ENCODE measurements at regions not wholly inside any gene's neighbourhood (a gene's known extent, or its start where the extent isn't known, plus 50 kb on each side); places are given as distances from the start of the nearest gene placed in this dataset.

DNA sequence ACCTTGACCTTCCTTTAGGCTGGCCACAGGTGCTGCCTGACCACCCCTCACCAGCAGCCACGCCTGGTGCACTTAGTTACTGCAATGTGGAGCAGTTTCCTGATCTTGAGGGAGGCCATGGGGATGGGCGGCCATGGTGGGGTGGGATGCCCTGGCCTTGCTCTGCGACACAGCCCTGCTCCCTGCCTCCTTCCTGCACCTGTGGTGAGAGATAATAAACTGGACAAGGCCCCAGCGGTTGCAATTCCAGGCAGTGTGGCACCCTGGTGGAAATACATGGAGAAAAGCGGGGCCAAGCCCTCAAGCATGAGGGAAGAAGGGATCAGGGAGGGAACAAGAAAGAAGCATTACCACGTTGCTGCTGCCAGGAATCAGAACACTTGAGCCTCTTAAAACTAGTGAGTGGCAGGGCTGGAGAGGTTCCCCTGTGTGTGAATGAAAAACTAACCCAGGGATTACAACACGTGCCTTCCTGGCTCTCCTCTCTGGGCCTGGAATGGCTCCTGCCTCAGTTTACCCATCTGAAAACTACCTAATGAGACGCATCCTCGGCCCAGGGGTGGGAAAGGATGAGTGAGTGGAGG, 213.2 kb downstream of the LY86 start:
- POLR2A ChIA-PET = no interaction called here

DNA sequence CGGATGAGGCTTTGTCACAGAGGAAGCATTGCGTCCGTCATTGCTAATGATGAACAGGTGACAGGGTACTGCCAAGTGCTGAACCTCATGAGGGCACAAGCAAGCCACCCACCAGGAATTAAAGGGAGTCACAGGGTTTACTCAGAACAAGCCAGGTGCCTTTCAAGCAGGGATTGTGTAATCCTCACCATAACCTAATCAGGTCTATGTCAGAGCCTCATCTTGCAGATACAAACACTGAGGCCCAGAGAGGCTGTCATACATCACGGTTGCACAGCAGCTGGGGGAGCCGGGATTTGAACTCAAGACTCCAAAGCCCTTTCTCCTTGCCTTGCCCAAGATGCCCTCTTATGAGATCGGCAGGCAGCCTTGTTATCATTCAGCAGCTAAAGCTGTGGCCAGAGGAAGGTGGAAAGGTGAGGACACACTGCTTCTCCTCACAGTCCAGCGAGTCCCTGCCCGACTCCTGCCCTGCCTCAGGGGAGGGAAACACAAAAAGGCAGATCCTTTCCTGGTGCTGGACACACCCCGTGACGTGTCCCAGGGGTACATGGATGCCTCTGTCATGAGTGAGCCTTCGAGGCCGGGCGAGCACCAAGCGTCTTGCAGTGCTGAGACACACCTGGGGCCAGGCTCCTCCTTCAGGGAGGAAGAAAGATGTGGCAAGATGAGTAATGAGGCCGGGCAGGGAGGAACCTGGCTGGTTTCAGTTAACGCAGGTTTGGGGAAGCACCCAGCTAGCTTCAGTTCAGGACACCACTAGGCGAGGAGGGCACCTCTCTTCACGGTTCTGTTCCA, 214.9 kb downstream of the LY86 start:
- no peak for DNase-seq (ENCODE audit: low read depth, low spot score)
- POLR2A ChIA-PET = no interaction called here
- no peak overlapping the region for H3K4me3 ChIP-seq (ENCODE audit: low read depth, low read length)
- CTCF ChIA-PET = no interaction called here
- TF ChIP-seq, protein P1, sequence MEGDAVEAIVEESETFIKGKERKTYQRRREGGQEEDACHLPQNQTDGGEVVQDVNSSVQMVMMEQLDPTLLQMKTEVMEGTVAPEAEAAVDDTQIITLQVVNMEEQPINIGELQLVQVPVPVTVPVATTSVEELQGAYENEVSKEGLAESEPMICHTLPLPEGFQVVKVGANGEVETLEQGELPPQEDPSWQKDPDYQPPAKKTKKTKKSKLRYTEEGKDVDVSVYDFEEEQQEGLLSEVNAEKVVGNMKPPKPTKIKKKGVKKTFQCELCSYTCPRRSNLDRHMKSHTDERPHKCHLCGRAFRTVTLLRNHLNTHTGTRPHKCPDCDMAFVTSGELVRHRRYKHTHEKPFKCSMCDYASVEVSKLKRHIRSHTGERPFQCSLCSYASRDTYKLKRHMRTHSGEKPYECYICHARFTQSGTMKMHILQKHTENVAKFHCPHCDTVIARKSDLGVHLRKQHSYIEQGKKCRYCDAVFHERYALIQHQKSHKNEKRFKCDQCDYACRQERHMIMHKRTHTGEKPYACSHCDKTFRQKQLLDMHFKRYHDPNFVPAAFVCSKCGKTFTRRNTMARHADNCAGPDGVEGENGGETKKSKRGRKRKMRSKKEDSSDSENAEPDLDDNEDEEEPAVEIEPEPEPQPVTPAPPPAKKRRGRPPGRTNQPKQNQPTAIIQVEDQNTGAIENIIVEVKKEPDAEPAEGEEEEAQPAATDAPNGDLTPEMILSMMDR (IDR thresholded peaks at IDR 0.05; ENCODE audit: insufficient read depth, low read length, missing control alignments) = no peak

More for the DNA sequence above, 213.2 kb downstream of the LY86 start:
- TF ChIP-seq, protein P1 (IDR thresholded peaks at IDR 0.05; ENCODE audit: insufficient read depth, low read length, missing control alignments) = no peak
- no peak overlapping the region for H3K4me3 ChIP-seq (ENCODE audit: low read depth, low read length)
- CTCF ChIA-PET = no interaction called here
- no peak for DNase-seq (ENCODE audit: low read depth, low spot score)

DNA sequence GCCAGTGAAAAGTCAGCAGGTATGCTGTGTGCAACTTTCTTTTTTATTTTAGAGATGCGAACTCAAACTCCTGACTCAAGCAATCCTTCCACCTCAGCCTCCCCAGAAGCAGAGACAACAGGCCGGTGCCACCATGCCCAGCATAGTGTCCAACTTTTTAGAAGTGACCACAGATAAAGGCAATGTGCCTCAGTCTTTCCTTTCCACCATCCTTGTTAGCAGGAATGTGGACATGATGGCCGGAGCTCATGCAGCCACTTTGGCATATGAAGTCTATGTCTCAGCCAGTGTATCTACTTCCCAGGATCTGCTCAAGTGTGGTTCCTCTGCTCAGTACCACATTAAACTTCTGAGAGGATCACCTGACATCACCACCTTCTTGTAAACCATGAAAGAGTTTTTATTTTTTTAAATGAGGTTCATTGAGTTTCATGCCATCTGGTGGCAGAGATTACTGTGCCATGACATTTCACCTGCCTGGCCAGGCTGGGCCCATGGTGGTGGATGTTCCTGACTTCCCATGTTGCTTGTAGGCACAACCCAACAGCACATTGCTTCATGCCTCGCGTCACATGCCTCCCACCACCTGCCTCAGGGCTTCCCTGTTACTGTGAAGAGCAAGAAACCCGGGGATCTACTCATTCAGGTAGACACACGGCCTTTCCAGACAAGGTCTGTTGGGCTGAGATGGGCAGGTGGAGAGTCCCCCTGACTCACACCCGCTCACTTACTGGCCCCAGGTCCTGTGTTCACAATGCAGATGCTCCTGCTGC, 216.5 kb downstream of the LY86 start:
- POLR2A ChIA-PET = no interaction called here

DNA sequence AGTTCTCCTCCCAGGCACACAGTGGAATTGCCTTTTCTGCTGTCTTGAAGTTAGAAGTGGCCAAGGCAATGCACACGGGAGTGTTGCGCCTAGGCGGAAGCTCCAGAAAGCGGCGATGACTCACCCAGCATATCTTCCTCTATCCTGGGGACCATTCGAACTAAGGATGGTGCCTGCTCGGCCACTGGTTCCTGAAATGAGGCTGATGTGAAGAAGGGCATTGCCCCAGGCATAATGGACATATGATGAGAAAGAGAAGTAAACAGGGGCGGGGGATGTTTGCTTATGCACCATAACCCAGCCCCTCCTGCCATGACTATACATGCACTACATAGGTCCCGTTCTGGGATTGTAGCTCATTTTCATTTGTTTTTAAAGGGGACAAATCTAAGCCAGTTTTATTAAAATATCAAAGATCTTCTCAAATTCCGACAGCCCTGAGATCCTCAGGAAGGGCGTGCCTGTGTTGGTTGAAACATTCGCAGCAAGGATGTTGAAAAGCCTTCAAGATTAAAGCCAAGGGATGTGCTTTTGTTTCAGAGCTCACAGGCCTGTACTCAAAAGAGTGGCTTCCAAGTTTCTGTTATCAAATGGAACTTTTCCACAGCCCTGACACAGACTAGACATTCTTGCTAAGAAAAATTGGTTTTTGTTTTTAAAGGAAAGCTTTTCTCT, 218.5 kb downstream of the LY86 start:
- TF ChIP-seq, protein P1 (IDR thresholded peaks at IDR 0.05; ENCODE audit: insufficient read depth, low read length, missing control alignments) = no peak
- ChIA-PET POLR2A (no interaction called here), CTCF (no interaction called here)
- DNase-seq (ENCODE audit: low read depth, low spot score) = no peak
- H3K4me3 ChIP-seq (ENCODE audit: low read depth, low read length) = no peak overlapping the region

More for the DNA sequence above, 216.5 kb downstream of the LY86 start:
- CTCF ChIA-PET = no interaction called here
- TF ChIP-seq, protein P1 (IDR thresholded peaks at IDR 0.05; ENCODE audit: insufficient read depth, low read length, missing control alignments) = no peak
- DNase-seq (ENCODE audit: low read depth, low spot score) = no peak
- H3K4me3 ChIP-seq (ENCODE audit: low read depth, low read length) = no peak overlapping the region

DNA sequence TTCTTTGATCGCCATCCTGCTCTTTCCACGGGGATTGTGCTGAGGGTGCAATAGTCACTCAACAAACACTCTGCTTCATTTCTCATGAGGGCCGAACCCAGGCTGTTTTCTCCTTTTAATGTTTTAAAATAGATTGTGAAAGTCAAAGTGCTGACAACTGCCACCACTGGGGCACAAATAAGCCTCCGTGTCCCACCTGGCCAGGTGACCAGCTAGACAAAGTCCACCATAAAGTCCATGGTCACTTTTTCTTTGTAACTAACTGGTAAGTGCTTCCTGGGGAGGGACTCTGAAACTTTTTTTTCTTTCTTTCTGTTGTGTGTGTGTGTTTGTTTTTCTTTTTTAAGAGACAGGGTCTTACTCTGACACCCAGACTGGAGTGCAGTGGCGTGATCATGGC, 219.8 kb downstream of the LY86 start:
- H3K4me3 ChIP-seq (ENCODE audit: low read depth, low read length) = no peak overlapping the region
- ChIA-PET POLR2A (no interaction called here), CTCF (interaction anchor here (1.4 kb wide), 1 partner anchor 8 kb away, joined by 4 read pairs; no protein-coding TSS in a partner anchor)
- no peak for DNase-seq (ENCODE audit: low read depth, low spot score)
- TF ChIP-seq, protein P1 (IDR thresholded peaks at IDR 0.05; ENCODE audit: insufficient read depth, low read length, missing control alignments) = no peak

Data from AG04449 (cell line).